Gastrocnemius medialis (tissue), 4 donors: ENCODE measurements at regions not wholly inside any gene's neighbourhood (a gene's known extent, or its start where the extent isn't known, plus 50 kb on each side); places are given as distances from the start of the nearest gene placed in this dataset.

ENCODE experiments used
- ATAC-seq, 2 donors: fragments of 150-250 bp; one replicate each; pipeline ENCODE4 v1.9.1; 2016
- DNase-seq, 2 donors: peaks; one replicate each; pipeline ENCODE4 v3.0.0-alpha.2; 2019
- H3K27ac ChIP-seq, 4 donors: fragments of 200-600 bp; sonication (generic); 1 replicate in 1 of 4; 2 replicates in 3 of 4; pipeline ENCODE4 v1.5.1; 2016 to 2018; ENCODE audit warnings: mild to moderate bottlenecking in 2 of 4, moderate library complexity in 1 of 4
- H3K27me3 ChIP-seq, 3 donors: fragments of 200-600 bp; sonication (generic) in 2 of 3; 1 replicate in 1 of 3; 2 replicates in 2 of 3; pipeline versions ENCODE4 v1.5.1 to v1.6.0; 2016 to 2019; ENCODE audit warnings: mild to moderate bottlenecking in 1 of 3, moderate library complexity in 1 of 3
- H3K36me3 ChIP-seq, 2 donors: fragments of 200-600 bp; sonication (generic) in 1 of 2; one replicate each; pipeline ENCODE4 v1.5.1; 2017 to 2018
- H3K4me1 ChIP-seq, 2 donors: fragments of 200-600 bp; sonication (generic) in 1 of 2; one replicate each; pipeline ENCODE4 v1.5.1; 2016 to 2017; ENCODE audit warnings: mild to moderate bottlenecking in 2 of 2
- H3K4me3 ChIP-seq, 4 donors: fragments of 200-600 bp; sonication (generic) in 3 of 4; 1 replicate in 1 of 4; 2 replicates in 3 of 4; pipeline ENCODE4 v1.5.1; 2016 to 2019; ENCODE audit warnings: mild to moderate bottlenecking in 2 of 4
- H3K9me3 ChIP-seq, 3 donors: fragments of 200-600 bp; sonication (generic) in 2 of 3; 1 replicate in 1 of 3; 2 replicates in 2 of 3; pipeline ENCODE4 v1.5.1; 2016 to 2019
- POLR2A ChIP-seq, 2 donors: fragments of 450-650 bp; IDR thresholded peaks; one replicate each; pipeline ENCODE4 v1.6.1; 2017; ENCODE audit warnings: antibody characterized with exemption in 2 of 2, mild to moderate bottlenecking in 2 of 2, moderate library complexity in 2 of 2
- in situ Hi-C, 4 donors: fragments of 200-750 bp; cut with MboI; loops; one replicate each; pipeline versions ENCODE4 v1.15.0 to v1.8.0; 2017; ENCODE audit warnings: low sequenced_read_pairs in 4 of 4
- intact Hi-C: fragments of 100-400 bp; cut with DNase I; formaldehyde crosslinking; loops from one replicate; pipeline ENCODE4 v1.15.1; 2023; ENCODE audit warnings: low total_unique reads
- TF ChIP-seq, protein P1 (sequence below), 5 experiments: fragments of 450-650 bp in 3 of 5; fragments of 200-600 bp in 2 of 5; sonication (generic) in 2 of 5; IDR thresholded peaks in 4 of 5; conservative IDR thresholded peaks in 1 of 5; 1 replicate in 4 of 5; 2 replicates in 1 of 5; pipeline ENCODE4 v1.5.1; 2016 to 2019; ENCODE audit warnings: antibody characterized with exemption in 5 of 5, mild to moderate bottlenecking in 3 of 5, moderate library complexity in 3 of 5

DNA sequence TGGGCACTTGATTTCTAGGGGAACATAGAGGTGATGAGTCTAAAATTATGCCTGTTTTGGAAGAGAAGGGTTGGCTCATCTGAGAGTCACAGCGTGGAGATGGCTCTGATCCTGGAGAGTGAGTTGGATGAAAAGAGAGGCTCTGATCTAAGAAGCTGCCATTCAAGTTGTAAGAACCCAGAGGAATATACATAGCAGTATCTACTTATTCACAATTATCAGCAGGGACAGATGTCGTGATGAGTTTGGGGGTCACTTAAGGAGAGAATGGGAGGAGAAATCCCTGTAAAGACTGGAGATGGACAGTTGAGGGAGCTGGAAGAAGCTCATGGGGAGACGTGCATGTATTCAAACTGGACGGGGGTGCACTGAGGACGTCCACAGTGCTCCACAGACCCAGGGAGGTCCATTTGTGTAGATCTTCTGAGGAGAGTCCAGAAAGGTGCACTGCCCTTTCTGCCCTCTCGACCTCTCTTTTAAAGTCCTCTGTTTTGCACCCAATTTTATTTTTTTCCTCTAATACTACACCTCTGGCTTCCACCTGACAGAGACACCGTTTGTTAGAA, 124.7 kb upstream of the SSTR4 start:
- Histone ChIP-seq H3K27ac (no peak overlapping the region), H3K9me3 (no peaks in the 10 kb centered on the region), H3K4me3 (no peak overlapping the region), H3K4me1 (no peaks in the 10 kb centered on the region), H3K27me3 (no peaks in the 10 kb centered on the region), H3K36me3 (no peaks in the 10 kb centered on the region)
- in situ Hi-C loops, result loop anchor here in 1 of 4 donors (25.0 kb wide), 1 partner anchor 102 kb away; no protein-coding TSS in a partner anchor
- ATAC-seq (no peak), DNase-seq (no peak)
- intact Hi-C loops, result no loop called here
- no peak for TF ChIP-seq POLR2A (IDR thresholded peaks at IDR 0.05)

DNA sequence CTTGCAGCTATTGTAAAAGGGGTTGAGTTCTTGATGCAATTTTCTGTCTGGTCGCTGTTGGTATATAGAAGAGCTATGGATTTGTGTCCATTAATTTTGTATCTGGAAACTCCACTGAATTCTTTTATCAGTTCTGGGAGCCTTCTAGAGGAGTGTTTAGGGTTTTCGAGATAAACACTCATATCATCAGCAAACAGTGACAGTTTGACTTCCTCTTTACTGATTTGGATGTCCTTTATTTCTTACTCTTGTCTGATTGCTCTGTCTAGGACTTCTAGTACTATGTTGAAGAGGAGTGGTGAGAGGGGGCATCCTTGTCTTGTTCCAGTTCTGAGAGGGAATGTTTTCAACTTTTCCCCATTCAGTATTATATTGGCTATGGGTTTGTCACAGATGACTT, 120.8 kb upstream of the SSTR4 start:
- H3K27ac ChIP-seq, result no peak overlapping the region
- ATAC-seq (no peak), DNase-seq (no peak)
- H3K9me3 ChIP-seq, result no peaks in the 10 kb centered on the region
- in situ Hi-C loops (loop anchor here in 1 of 4 donors (25.0 kb wide), 1 partner anchor 98 kb away; no protein-coding TSS in a partner anchor), intact Hi-C loops (no loop called here)
- H3K36me3 ChIP-seq, result no peaks in the 10 kb centered on the region
- H3K27me3 ChIP-seq, result no peaks in the 10 kb centered on the region
- H3K4me1 ChIP-seq, result no peaks in the 10 kb centered on the region
- H3K4me3 ChIP-seq, result no peak overlapping the region
- no peak for TF ChIP-seq POLR2A (IDR thresholded peaks at IDR 0.05)
- TF ChIP-seq, protein P1, sequence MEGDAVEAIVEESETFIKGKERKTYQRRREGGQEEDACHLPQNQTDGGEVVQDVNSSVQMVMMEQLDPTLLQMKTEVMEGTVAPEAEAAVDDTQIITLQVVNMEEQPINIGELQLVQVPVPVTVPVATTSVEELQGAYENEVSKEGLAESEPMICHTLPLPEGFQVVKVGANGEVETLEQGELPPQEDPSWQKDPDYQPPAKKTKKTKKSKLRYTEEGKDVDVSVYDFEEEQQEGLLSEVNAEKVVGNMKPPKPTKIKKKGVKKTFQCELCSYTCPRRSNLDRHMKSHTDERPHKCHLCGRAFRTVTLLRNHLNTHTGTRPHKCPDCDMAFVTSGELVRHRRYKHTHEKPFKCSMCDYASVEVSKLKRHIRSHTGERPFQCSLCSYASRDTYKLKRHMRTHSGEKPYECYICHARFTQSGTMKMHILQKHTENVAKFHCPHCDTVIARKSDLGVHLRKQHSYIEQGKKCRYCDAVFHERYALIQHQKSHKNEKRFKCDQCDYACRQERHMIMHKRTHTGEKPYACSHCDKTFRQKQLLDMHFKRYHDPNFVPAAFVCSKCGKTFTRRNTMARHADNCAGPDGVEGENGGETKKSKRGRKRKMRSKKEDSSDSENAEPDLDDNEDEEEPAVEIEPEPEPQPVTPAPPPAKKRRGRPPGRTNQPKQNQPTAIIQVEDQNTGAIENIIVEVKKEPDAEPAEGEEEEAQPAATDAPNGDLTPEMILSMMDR (IDR thresholded peaks at IDR 0.05 in 4 of 5, conservative IDR thresholded peaks at IDR 0.05 in 1 of 5), result no peak

DNA sequence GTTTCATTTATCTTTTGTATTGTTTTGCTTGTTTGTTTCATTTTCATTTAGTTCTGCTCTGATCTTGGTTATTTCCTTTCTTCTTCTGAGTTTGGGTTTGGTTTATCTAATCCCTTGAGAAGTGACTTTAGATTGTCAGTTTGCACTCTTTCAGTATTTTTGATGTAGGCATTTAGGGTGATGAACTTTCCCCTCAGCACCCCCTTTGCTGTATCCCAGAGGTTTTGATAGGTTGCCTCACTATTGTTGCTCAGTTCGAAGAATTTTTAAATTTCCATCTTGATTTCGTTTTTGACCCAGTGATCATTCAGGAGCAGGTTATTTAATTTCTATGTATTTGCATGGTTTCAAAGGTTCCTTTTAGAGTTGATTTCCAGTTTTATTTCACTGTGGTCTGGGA, 119.6 kb upstream of the SSTR4 start:
- no peaks in the 10 kb centered on the region for H3K9me3 ChIP-seq
- H3K36me3 ChIP-seq, result no peaks in the 10 kb centered on the region
- H3K27ac ChIP-seq, result no peak overlapping the region
- DNase-seq, result no peak
- in situ Hi-C loops (loop anchor here in 1 of 4 donors (25.0 kb wide), 1 partner anchor 97 kb away; no protein-coding TSS in a partner anchor), intact Hi-C loops (no loop called here)
- H3K27me3 ChIP-seq, result no peaks in the 10 kb centered on the region
- no peak for ATAC-seq
- TF ChIP-seq, protein P1 (IDR thresholded peaks at IDR 0.05 in 4 of 5, conservative IDR thresholded peaks at IDR 0.05 in 1 of 5), result no peak
- TF ChIP-seq POLR2A (IDR thresholded peaks at IDR 0.05), result no peak
- no peaks in the 10 kb centered on the region for H3K4me1 ChIP-seq
- no peak overlapping the region for H3K4me3 ChIP-seq

DNA sequence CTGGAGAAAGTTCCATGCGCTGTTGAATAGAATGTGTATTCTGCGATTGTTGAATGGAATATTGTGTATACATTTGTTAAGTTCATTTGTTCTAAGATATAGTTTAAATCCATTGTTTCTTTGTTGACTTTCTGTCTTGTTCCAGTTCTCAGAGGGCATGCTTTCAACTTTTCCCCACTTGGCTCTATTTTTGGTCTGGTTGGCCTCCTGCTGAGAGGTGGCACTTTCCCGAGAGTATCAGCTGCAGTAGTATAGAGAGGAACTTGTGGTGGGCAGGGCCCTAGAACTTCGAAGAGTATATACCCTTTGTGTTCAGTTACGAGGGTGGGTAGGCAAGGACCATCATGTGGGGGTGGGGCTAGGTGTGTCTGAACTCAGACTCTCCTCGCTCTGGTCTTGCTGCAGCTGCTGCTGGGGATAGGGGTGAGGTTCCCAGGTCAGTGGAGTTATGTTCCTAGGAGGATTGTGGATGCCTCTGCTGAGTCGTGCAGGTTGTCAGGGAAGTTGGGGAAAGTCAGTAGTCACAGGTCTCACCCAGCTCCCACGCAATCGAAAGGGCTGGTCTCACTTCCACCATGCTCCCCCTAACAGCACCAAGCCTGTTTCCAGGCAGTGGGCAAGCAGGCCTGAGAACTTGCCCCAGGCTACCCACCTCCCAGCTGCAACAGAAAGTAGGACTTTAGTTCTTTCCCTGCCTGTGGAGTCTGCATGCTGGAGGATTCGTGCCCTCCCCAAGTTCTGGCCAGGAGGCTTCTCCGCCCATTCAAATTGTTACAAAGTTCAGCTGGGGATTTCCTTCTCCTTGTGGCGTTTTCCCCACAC, 118.9 kb upstream of the SSTR4 start:
- Histone ChIP-seq H3K9me3 (no peaks in the 10 kb centered on the region), H3K36me3 (no peaks in the 10 kb centered on the region), H3K4me3 (no peak overlapping the region), H3K4me1 (no peaks in the 10 kb centered on the region), H3K27me3 (no peaks in the 10 kb centered on the region), H3K27ac (no peak overlapping the region)
- DNase-seq (no peak), ATAC-seq (no peak)
- no peak for TF ChIP-seq POLR2A (IDR thresholded peaks at IDR 0.05)
- TF ChIP-seq, protein P1 (IDR thresholded peaks at IDR 0.05 in 4 of 5, conservative IDR thresholded peaks at IDR 0.05 in 1 of 5), result no peak
- in situ Hi-C loops (loop anchor here in 1 of 4 donors (25.0 kb wide), 1 partner anchor 96 kb away; no protein-coding TSS in a partner anchor), intact Hi-C loops (no loop called here)

DNA sequence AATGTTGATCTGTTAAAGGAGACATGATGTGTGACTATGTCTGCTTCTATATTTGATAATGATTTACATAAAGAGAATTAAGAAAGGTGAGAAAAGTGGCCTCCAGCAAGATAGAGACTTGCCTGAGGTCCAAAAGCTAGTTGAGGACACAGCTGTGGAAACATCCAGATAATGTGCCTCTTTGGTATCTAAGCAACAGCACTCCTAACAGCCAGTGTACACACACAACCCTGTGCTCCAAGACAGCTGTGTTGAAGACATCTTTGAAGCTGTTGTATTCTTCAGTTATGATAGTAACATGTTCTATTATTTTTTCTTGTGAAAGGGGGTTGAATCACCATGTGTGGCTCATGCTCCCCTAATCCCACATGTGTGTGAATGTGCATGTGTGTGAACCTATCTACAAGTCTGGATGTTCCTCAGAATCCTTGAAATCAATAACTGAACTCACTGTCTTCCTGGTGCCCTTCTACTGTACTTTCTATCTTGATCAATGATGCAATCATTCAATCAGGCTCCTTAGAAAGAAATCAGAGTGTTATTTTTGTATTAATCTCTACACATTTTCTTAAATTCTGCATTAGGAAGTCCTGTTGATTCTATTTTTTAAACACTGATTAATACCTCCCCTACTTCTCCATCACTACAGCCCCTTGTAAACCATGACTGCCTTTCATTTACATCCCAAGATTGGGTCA, 116.7 kb upstream of the SSTR4 start:
- ATAC-seq (no peak), DNase-seq (no peak)
- H3K27me3 ChIP-seq, result no peaks in the 10 kb centered on the region
- H3K27ac ChIP-seq, result no peak overlapping the region
- TF ChIP-seq, protein P1 (IDR thresholded peaks at IDR 0.05 in 4 of 5, conservative IDR thresholded peaks at IDR 0.05 in 1 of 5), result no peak
- TF ChIP-seq POLR2A (IDR thresholded peaks at IDR 0.05), result no peak
- in situ Hi-C loops (loop anchor here in 1 of 4 donors (25.0 kb wide), 1 partner anchor 94 kb away; no protein-coding TSS in a partner anchor), intact Hi-C loops (no loop called here)
- H3K9me3 ChIP-seq, result no peaks in the 10 kb centered on the region
- no peaks in the 10 kb centered on the region for H3K4me1 ChIP-seq
- H3K4me3 ChIP-seq, result no peak overlapping the region
- no peaks in the 10 kb centered on the region for H3K36me3 ChIP-seq
